Fibroblast of pulmonary artery (primary cell): ENCODE measurements at regions not wholly inside any gene's neighbourhood (a gene's known extent, or its start where the extent isn't known, plus 50 kb on each side); places are given as distances from the start of the nearest gene placed in this dataset.

Experiments
- DNase-seq: peaks from one replicate; pipeline ENCODE4 v3.0.0-alpha.2; 2010; ENCODE audit warnings: low read depth
- H3K4me3 ChIP-seq: replicated peaks from 2 replicates; pipeline ENCODE4 v1.5.1; 2011; ENCODE audit warnings: low read depth, mild to moderate bottlenecking, control low read depth, low read length, moderate library complexity
- CTCF ChIP-seq: IDR thresholded peaks from 2 replicates; pipeline ENCODE4 v1.5.1; 2011; ENCODE audit warnings: mild to moderate bottlenecking, control low read depth, low read length, inconsistent platforms; ENCODE audit errors: missing control alignments

GRCh38 chr7:1314908-1315450 is 82.3 kb downstream of the UNCX start:
- no peak overlapping the region for H3K4me3 ChIP-seq
- DNase-seq: no peak
- TF ChIP-seq CTCF: no peak

GRCh38 chr7:1316086-1316485 is 83.4 kb downstream of the UNCX start:
- no peak for TF ChIP-seq CTCF

GRCh38 chr7:1317646-1318045 is 85.0 kb downstream of the UNCX start:
- TF ChIP-seq CTCF: no peak
- H3K4me3 ChIP-seq: no peak overlapping the region
- no peak for DNase-seq

More at GRCh38 chr7:1316086-1316485, 83.4 kb downstream of the UNCX start:
- no peak for DNase-seq
- no peak overlapping the region for H3K4me3 ChIP-seq

GRCh38 chr7:1318051-1318450 is 85.4 kb downstream of the UNCX start:
- DNase-seq: no peak
- no peak overlapping the region for H3K4me3 ChIP-seq
- no peak for TF ChIP-seq CTCF

- no peak for TF ChIP-seq CTCF
- no peak overlapping the region for H3K4me3 ChIP-seq
- DNase-seq: no peak
Measured at GRCh38 chr7:1318661-1319060, 86.0 kb downstream of the UNCX start.

- no peak for TF ChIP-seq CTCF
- H3K4me3 ChIP-seq: no peak overlapping the region
- DNase-seq: no peak
Measured at GRCh38 chr7:1320616-1321240, 88.1 kb downstream of the UNCX start.
